HG03460 (cell line): ENCODE measurements at regions not wholly inside any gene's neighbourhood (a gene's known extent, or its start where the extent isn't known, plus 50 kb on each side); places are given as distances from the start of the nearest gene placed in this dataset.
"Not testable (repeated sequence)": the region's sequence is repeated elsewhere in the genome, so short reads cannot be mapped to it uniquely, and the experiment has no call there.

Experiments
- ATAC-seq: cut with Tn5 transposase; IDR thresholded peaks from one replicate; pipeline ENCODE4 v1.9.1; 2021; ENCODE audit not compliant: unreplicated experiment

DNA sequence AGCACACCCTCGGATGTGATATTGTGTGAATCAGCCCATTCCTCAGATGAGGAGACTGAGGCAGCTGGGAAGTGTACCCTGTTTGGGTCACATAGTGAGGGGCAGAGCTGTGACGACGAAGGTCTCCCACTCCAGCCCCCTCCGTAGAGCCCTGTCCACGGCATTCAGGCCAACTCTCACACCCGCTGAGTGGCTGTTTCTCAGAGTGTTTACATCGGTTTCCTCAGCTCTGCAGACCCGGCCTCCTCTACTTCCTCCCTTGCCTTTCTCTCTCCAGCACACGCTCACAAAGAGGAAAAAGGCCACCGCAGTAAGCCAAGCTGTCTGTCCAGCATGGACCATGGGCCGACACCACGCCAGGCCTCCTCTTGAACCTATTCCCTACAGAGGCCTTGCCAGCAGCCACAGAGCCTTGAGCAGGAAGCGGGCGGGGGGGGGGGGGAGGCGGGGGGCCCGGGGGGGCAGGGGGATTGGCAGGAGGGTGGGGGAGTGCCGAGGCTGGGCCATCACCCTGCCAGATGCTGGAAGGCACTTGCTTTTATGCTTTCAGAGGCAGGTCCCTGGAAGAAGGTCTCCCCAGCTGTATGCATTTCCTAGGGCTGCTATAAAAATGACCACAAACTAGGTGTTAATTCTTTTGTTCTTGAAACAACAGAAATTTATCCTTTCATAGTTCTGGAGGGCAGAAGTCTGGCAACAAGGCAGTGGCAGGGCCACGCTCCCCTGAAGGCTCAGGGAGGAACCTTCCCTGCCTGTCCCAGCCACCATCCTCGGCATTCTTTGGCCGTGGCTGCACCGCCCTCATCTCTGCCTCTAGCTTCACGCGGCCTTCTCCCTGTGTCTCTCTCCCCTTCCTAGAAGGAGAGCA is 178.4 kb downstream of the PSMG1 start:
- ATAC-seq, result no peak

- no peak for ATAC-seq
Measured at GRCh38 chr21:39003982-39004633, 179.1 kb downstream of the PSMG1 start.

DNA sequence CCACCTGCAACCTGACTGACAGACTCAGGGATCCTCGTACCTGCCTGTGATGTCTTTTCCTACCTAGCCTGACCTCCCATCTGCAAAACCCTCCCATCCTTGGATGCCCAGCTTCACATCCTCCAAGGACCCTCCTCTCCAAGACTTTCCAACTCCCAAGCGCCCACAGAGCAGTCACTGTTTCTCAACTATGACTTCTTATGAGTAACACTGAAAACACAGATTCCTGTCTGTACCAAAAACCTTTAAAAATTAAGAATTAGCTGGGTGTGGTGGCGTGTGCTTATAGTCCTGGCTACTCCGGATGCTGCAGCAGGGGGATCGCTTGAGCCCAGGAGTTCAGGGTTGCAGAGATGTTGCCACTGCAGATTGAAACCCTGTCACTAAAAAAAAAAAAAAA is 181.9 kb downstream of the PSMG1 start:
- no peak for ATAC-seq

GRCh38 chr21:39000496-39000895 is 182.8 kb downstream of the PSMG1 start:
- ATAC-seq, result no peak

DNA sequence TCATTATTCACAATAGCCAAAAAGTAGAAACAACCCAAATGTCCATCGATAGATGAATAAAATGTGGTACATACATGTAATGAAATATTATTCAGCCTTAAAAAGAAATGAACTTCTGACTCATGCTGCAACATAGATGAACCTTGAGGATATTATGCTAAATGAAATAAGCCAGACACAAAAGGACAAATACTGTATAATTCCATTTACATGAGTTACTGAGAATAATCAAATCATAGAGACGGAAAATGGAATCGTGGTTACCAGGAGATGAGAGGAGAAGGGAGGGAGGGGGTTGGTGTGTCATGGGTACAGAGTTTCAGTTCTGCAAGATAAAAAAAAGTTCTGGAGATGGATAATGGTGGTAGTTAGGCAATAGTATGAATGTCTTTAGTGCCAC is 184.1 kb downstream of the PSMG1 start:
- ATAC-seq, result no peak

DNA sequence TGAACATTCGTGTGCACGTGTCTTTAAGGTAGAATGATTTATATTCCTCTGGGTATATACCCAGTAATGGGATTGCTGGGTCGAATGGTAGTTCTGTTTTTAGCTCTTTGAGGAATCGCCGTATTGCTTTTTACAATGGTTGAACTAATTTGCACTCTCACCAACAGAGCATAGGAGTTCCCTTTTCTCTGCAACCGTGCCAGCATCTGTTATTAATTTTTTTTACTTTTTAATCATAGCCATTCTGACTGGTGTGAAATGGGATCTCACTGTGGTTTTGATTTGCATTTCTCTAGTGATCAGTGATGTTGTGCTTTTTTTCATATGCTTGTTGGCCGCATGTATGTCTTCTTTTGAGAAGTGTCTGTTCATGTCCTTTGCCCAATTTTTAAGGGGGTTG is 185.0 kb downstream of the PSMG1 start:
- ATAC-seq, result not testable (repeated sequence)

GRCh38 chr21:38997843-38998175 is 185.4 kb downstream of the PSMG1 start:
- not testable (repeated sequence) for ATAC-seq

GRCh38 chr21:38997051-38997842 is 186.0 kb downstream of the PSMG1 start:
- no peak for ATAC-seq

GRCh38 chr21:38996355-38996754 is 186.9 kb downstream of the PSMG1 start:
- no peak for ATAC-seq

DNA sequence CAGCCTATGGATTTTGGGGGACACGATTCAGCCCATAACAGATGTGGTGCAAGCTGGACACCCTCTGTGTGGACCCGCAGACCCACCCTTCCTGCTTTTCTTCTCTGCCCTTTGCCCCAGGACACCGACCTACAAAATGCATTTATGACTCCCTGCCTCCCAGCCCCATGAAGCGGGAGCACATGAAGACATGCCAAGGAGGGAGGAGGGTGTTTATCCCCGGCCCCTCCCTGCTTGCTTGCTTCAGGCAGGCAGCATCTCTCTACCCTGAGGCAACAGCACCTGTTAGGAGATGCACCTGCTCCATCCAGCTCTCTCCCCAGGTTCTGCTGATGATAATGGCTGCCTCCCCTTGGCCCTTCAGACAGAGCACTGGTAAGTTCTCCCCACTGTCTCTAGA is 187.5 kb downstream of the PSMG1 start:
- ATAC-seq, result no peak

DNA sequence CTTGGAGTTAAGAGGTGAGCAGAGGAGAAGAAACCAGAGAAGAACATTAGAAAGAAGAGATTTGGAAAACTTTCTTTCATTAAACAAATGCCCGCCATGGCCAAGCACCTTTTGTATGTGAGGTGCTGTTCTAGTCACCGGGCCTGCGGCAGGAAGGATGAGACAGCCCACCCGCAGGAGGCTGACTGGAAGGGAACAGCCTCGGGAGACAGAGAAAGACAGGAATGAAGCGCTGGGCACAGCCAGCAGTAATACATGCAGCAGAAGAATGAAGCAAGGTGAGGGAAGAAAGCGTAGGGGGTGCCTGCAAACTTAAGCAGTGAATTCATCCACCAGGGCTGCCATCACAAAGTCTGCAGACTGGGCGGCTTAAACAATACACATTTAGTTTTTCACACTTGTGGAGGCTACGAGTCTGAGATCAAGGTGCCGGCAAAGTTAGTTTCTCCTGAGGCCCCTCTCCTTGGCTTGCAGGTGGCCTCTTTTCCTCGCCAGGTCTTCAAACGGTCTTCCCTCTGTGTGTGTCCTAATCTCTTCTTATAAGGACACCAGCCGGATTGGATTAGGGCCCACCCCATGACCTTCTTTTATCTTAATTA is 188.1 kb downstream of the PSMG1 start:
- no peak for ATAC-seq

DNA sequence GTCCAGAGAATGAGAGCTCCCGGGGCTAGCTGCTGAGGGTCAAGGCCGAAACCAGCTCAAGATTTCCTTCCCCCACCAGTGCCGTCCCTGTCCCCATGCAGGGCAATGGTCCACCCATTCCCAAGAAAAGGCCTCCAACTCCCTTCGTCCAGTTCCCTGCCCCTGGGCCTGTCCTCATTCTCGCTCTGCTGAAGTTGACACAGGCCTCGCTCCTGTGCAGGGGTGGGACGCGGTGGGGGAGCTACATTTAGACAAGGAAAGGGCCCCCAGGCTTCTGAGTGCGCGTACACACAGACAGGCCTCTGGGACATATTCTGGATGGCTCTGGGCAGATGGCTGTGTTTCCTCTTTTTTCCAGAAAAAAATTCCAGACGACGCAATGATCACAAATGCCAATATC is 188.3 kb downstream of the ETS2 start:
- ATAC-seq, result no peak

- ATAC-seq, result no peak
Measured at GRCh38 chr21:38993561-38993960, 187.8 kb downstream of the ETS2 start.

DNA sequence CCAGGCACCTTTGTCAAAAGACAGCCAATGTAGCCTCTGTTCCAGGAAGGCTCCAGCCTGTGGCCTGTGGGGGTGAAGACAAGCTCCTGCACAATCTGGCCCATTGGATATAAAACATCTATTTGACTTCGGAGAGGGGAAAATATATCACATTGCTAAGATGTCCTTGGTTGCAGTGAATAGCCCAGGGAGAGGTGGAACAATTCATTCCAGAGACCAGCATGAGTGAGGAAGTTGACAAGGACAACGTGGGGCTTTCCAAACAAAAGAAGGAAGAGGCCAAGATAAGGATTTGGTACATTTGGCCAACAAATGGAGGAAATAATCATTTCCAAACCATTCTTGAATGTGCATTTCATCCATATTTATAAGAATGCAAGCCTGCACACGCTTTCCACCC is 187.0 kb downstream of the ETS2 start:
- ATAC-seq, result no peak

DNA sequence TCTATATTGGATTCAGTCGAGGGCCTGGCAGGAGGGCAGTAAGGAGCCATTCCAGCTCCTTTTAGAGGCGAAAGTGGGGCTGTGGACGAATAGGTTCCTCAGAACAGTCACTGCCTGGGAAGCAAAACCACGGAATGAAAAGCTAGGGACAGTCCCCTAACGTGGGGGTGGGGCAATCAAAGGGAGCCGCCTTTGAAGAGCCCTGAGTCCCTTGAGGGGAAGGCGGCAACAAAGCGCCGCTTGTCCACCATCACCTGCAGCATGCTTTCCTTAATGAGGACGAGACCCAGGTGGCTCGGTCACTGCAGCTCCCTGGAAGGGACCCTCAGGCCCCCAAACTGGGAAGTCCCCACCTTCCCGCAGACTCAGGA is 184.7 kb downstream of the ETS2 start:
- ATAC-seq, result no peak

- no peak for ATAC-seq
Measured at GRCh38 chr21:38989745-38990423, 184.2 kb downstream of the ETS2 start.

DNA sequence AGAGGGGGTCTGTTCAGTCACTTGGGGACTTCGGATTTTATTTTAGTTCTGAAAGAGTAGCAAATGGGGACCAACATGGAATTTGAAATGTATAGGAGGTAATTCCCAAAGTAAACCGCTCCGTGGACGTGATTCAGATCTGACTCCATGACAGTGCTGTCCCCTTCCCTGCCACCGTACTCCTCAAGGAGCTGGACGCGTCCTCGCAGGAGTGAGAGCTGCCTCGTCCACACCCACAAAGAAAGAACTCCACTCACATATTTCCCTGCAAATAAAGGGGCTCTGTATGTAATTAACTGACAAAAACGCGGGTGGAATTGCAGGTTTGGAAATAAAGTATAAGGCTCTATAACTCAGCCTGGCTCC is 183.6 kb downstream of the ETS2 start:
- no peak for ATAC-seq

- no peak for ATAC-seq
Measured at GRCh38 chr21:38988509-38989378, 183.0 kb downstream of the ETS2 start.

- ATAC-seq, result no peak
Measured at GRCh38 chr21:38987633-38988508, 182.1 kb downstream of the ETS2 start.
